ENCODE measurements at regions not wholly inside any gene's neighbourhood (a gene's known extent, or its start where the extent isn't known, plus 50 kb on each side); places are given as distances from the start of the nearest gene placed in this dataset.

DNA sequence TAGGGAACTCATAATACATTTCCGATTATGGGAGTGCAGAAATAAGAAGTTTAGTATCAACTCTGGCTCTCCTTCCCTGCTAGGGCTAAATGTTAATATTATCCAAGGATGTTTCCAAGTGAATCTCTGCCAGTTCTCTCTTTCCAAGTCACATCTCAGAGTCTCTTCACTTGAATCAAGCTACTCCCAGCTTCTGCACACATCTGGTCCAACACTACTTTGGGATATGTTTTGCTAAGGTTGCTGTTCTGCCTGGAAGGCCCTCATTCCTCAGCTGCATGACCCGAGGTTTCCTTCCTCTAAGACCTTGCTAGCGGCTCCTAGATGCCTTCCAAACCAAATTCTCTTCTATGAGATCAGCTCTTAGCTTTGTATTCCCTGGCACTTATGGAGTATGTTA is 331.8 kb downstream of the GJA1 start:
- TF ChIP-seq POLR2A (IDR thresholded peaks at IDR 0.05; ENCODE audit: low read length) (no peak), GATA1 (IDR thresholded peaks at IDR 0.05; ENCODE audit: low read depth, low read length) (no peak)

Data from erythroblast (primary cell).